ENCODE measurements at regions not wholly inside any gene's neighbourhood (a gene's known extent, or its start where the extent isn't known, plus 50 kb on each side); places are given as distances from the start of the nearest gene placed in this dataset.
"Not testable (repeated sequence)": the region's sequence is repeated elsewhere in the genome, so short reads cannot be mapped to it uniquely, and the experiment has no call there.

DNA sequence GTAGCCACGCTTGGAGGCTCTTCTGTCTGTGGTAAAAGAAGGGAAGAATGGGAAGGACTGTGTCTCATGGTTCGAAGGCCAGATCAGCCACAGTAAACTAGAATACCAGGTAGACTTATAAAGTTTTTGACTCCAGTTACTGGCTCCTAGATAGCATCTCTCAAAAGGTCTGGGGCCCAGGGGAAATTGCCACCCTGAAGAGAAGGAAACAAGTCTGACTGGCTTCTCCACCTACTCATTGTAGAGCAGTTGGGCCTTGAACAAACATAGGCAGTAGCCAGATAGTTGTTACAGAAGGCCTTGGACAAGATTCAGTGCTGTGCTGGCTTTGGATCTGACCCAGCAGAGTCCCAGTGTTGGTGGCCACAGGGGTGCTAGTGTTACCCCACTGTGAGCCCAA is 890.4 kb downstream of the EFNA5 start:
- H3K27me3 ChIP-seq (ENCODE audit: insufficient read depth, low read length): no peaks in the 10 kb centered on the region
- H3K36me3 ChIP-seq (ENCODE audit: control insufficient read depth in 1 of 2, insufficient read depth in 2 of 2, low read length in 2 of 2): no peaks in the 10 kb centered on the region
- intact Hi-C loops (cut with micrococcal nuclease): no loop called here
- H4K20me1 ChIP-seq (ENCODE audit: insufficient read depth): no peaks in the 10 kb centered on the region
- H3K9me2 ChIP-seq (ENCODE audit: insufficient read depth): no peaks in the 10 kb centered on the region
- no peaks in the 10 kb centered on the region for H3K4me1 ChIP-seq (ENCODE audit: control insufficient read depth in 1 of 2, insufficient read depth in 2 of 2, low read length in 2 of 2)
- no peaks in the 10 kb centered on the region for H3K9me3 ChIP-seq (ENCODE audit: control insufficient read depth in 1 of 2, insufficient read depth in 1 of 2, low read depth in 1 of 2, low read length in 2 of 2)
- ATAC-seq: no peak
- no peak overlapping the region for H3K27ac ChIP-seq (ENCODE audit: low read depth, low read length)
- CTCF ChIA-PET: no interaction called here
- TF ChIP-seq, protein P1, sequence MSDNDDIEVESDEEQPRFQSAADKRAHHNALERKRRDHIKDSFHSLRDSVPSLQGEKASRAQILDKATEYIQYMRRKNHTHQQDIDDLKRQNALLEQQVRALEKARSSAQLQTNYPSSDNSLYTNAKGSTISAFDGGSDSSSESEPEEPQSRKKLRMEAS (IDR thresholded peaks at IDR 0.05): no peak
- TF ChIP-seq, protein P2, sequence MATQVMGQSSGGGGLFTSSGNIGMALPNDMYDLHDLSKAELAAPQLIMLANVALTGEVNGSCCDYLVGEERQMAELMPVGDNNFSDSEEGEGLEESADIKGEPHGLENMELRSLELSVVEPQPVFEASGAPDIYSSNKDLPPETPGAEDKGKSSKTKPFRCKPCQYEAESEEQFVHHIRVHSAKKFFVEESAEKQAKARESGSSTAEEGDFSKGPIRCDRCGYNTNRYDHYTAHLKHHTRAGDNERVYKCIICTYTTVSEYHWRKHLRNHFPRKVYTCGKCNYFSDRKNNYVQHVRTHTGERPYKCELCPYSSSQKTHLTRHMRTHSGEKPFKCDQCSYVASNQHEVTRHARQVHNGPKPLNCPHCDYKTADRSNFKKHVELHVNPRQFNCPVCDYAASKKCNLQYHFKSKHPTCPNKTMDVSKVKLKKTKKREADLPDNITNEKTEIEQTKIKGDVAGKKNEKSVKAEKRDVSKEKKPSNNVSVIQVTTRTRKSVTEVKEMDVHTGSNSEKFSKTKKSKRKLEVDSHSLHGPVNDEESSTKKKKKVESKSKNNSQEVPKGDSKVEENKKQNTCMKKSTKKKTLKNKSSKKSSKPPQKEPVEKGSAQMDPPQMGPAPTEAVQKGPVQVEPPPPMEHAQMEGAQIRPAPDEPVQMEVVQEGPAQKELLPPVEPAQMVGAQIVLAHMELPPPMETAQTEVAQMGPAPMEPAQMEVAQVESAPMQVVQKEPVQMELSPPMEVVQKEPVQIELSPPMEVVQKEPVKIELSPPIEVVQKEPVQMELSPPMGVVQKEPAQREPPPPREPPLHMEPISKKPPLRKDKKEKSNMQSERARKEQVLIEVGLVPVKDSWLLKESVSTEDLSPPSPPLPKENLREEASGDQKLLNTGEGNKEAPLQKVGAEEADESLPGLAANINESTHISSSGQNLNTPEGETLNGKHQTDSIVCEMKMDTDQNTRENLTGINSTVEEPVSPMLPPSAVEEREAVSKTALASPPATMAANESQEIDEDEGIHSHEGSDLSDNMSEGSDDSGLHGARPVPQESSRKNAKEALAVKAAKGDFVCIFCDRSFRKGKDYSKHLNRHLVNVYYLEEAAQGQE (IDR thresholded peaks at IDR 0.05; ENCODE audit: low read depth): no peak
- no peak for TF ChIP-seq POLR2A (IDR thresholded peaks at IDR 0.05; ENCODE audit: borderline replicate concordance, extremely low read depth, insufficient read depth, insufficient read length)
- no peak for TF ChIP-seq SRF (IDR thresholded peaks at IDR 0.05; ENCODE audit: low read depth)
- TF ChIP-seq, protein P3, sequence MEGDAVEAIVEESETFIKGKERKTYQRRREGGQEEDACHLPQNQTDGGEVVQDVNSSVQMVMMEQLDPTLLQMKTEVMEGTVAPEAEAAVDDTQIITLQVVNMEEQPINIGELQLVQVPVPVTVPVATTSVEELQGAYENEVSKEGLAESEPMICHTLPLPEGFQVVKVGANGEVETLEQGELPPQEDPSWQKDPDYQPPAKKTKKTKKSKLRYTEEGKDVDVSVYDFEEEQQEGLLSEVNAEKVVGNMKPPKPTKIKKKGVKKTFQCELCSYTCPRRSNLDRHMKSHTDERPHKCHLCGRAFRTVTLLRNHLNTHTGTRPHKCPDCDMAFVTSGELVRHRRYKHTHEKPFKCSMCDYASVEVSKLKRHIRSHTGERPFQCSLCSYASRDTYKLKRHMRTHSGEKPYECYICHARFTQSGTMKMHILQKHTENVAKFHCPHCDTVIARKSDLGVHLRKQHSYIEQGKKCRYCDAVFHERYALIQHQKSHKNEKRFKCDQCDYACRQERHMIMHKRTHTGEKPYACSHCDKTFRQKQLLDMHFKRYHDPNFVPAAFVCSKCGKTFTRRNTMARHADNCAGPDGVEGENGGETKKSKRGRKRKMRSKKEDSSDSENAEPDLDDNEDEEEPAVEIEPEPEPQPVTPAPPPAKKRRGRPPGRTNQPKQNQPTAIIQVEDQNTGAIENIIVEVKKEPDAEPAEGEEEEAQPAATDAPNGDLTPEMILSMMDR (IDR thresholded peaks at IDR 0.05 in 2 of 3, conservative IDR thresholded peaks at IDR 0.05 in 1 of 3; ENCODE audit: borderline replicate concordance in 1 of 3, insufficient read depth in 1 of 3, low read depth in 2 of 3, low read length in 2 of 3): no peak
- no peak for TF ChIP-seq EZH2phosphoT487 (IDR thresholded peaks at IDR 0.05; ENCODE audit: borderline replicate concordance)
- no peak for TF ChIP-seq JUND (IDR thresholded peaks at IDR 0.05)
- TF ChIP-seq YY1 (IDR thresholded peaks at IDR 0.05; ENCODE audit: extremely low read depth, insufficient replicate concordance, low read depth, low read length): no peak
- no peak for TF ChIP-seq ZNF274 (IDR thresholded peaks at IDR 0.05; ENCODE audit: low read depth, low read length)
- H3K4me2 ChIP-seq (ENCODE audit: low read length): no peak overlapping the region
- no peak for DNase-seq (ENCODE audit: low read depth, low spot score)
- H3K79me2 ChIP-seq (ENCODE audit: insufficient read depth, low read length): no peaks in the 10 kb centered on the region
- no peak overlapping the region for H3K4me3 ChIP-seq (replicated peaks in 1 of 2; ENCODE audit: low read depth in 1 of 2, low read length in 2 of 2)
- RAD21 ChIA-PET (ENCODE audit: low non-redundant PET in 1 of 2, low total read pairs in 2 of 2, uncharacterized antibody in 2 of 2, unreplicated experiment in 2 of 2): no interaction called here
- H3K9ac ChIP-seq (ENCODE audit: low read length): no peak overlapping the region
- BruUV-seq (replicated peaks): no TSS peak
- H2AFZ ChIP-seq (ENCODE audit: low read depth, low read length, poor library complexity, severe bottlenecking): no peak overlapping the region
- POLR2A ChIA-PET: no interaction called here

DNA sequence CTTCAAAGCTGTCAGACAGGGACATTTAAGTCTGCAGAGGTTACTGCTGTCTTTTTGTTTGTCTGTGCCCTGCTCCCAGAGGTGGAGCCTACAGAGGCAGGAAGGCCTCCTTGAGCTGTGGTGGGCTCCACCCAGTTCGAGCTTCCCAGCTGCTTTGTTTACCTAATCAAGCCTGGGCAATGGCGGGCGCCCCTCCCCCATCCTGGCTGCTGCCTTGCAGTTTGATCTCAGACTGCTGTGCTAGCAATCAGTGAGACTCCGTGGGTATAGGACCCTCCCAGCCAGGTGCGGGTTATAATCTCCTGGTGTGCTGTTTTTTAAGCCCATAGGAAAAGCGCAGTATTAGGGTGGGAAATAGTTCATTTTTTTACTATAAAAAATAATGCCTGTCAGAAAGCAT is 894.2 kb downstream of the EFNA5 start:
- H3K4me1 ChIP-seq (ENCODE audit: control insufficient read depth in 1 of 2, insufficient read depth in 2 of 2, low read length in 2 of 2); RAD21 ChIA-PET (ENCODE audit: low non-redundant PET in 1 of 2, low total read pairs in 2 of 2, uncharacterized antibody in 2 of 2, unreplicated experiment in 2 of 2); H3K79me2 ChIP-seq (ENCODE audit: insufficient read depth, low read length); H3K9me2 ChIP-seq (ENCODE audit: insufficient read depth); BruUV-seq (replicated peaks); H3K4me3 ChIP-seq (replicated peaks in 1 of 2; ENCODE audit: low read depth in 1 of 2, low read length in 2 of 2); intact Hi-C loops (cut with micrococcal nuclease); H3K9ac ChIP-seq (ENCODE audit: low read length); H3K27ac ChIP-seq (ENCODE audit: low read depth, low read length); H3K36me3 ChIP-seq (ENCODE audit: control insufficient read depth in 1 of 2, insufficient read depth in 2 of 2, low read length in 2 of 2); ATAC-seq; H3K9me3 ChIP-seq (ENCODE audit: control insufficient read depth in 1 of 2, insufficient read depth in 1 of 2, low read depth in 1 of 2, low read length in 2 of 2); H3K4me2 ChIP-seq (ENCODE audit: low read length); CTCF ChIA-PET; DNase-seq (ENCODE audit: low read depth, low spot score); POLR2A ChIA-PET; H3K27me3 ChIP-seq (ENCODE audit: insufficient read depth, low read length); H2AFZ ChIP-seq (ENCODE audit: low read depth, low read length, poor library complexity, severe bottlenecking); H4K20me1 ChIP-seq (ENCODE audit: insufficient read depth): not testable (repeated sequence)

Data from HCT116 (cell line).